ENCODE measurements at regions not wholly inside any gene's neighbourhood (a gene's known extent, or its start where the extent isn't known, plus 50 kb on each side); places are given as distances from the start of the nearest gene placed in this dataset.

DNA sequence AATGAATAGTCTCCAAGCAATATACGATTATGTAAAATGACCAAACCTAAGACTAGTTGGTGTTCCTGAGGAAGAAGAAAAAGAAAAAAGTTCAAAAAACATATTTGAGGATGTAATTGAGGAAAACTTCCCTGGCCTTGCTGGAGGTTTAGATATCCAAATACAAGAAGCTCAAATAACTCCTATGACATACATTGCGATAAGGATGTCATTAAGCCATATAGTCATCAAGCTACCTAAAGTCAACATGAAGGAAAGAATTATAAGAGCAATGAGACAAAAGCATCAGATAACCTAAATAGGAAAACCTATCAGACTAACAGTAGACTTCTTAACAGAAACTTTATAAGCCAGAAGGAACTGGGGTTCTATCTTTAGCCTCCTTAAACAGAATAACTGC lies 231.1 kb downstream of the TUSC7 start:
- no peak for DNase-seq (ENCODE audit: low read depth)
- no peak for TF ChIP-seq MAX (IDR thresholded peaks at IDR 0.05; ENCODE audit: low read depth, low read length)
- no peak for TF ChIP-seq MYC (IDR thresholded peaks at IDR 0.05; ENCODE audit: low read depth, low read length)
- TF ChIP-seq CTCF (IDR thresholded peaks at IDR 0.05; ENCODE audit: low read depth, low read length): no peak
- TF ChIP-seq POLR2A (IDR thresholded peaks at IDR 0.05; ENCODE audit: extremely low read depth, insufficient read length): no peak
- H3K4me3 ChIP-seq (ENCODE audit: low read depth, low read length): no peak overlapping the region

- TF ChIP-seq POLR2A (IDR thresholded peaks at IDR 0.05; ENCODE audit: extremely low read depth, insufficient read length) (no peak), MYC (IDR thresholded peaks at IDR 0.05; ENCODE audit: low read depth, low read length) (no peak), MAX (IDR thresholded peaks at IDR 0.05; ENCODE audit: low read depth, low read length) (no peak), CTCF (IDR thresholded peaks at IDR 0.05; ENCODE audit: low read depth, low read length) (no peak)
- no peak for DNase-seq (ENCODE audit: low read depth)
Observed at GRCh38 chr3:116946376-116946775, 236.8 kb downstream of the TUSC7 start.

DNA sequence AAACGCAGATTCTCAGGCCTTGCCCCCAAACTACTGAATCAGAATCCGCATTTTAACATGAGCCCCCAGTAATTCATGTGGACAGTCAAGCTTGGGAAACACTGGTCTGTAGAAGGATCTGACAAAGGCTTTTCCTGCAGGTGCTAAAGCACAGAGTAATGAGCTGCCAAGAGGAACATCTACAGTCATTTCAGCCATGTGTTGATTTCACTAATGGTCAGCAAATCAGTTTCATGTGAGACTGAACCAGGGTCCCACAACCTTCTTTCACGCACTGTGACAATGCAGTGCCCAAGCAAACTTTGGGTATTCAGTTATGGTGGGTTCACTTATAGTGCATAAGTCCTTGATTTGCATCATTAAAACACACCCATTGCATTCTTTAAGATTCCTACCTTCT lies 237.6 kb downstream of the TUSC7 start:
- no peak for DNase-seq (ENCODE audit: low read depth)
- TF ChIP-seq CTCF (IDR thresholded peaks at IDR 0.05; ENCODE audit: low read depth, low read length) (no peak), MYC (IDR thresholded peaks at IDR 0.05; ENCODE audit: low read depth, low read length) (no peak), POLR2A (IDR thresholded peaks at IDR 0.05; ENCODE audit: extremely low read depth, insufficient read length) (no peak), MAX (IDR thresholded peaks at IDR 0.05; ENCODE audit: low read depth, low read length) (no peak)
- no peak overlapping the region for H3K4me3 ChIP-seq (ENCODE audit: low read depth, low read length)

More at GRCh38 chr3:116946376-116946775, 236.8 kb downstream of the TUSC7 start:
- no peak overlapping the region for H3K4me3 ChIP-seq (ENCODE audit: low read depth, low read length)

- no peak for TF ChIP-seq MAX (IDR thresholded peaks at IDR 0.05; ENCODE audit: low read depth, low read length)
- TF ChIP-seq MYC (IDR thresholded peaks at IDR 0.05; ENCODE audit: low read depth, low read length): no peak
- TF ChIP-seq POLR2A (IDR thresholded peaks at IDR 0.05; ENCODE audit: extremely low read depth, insufficient read length): no peak
- TF ChIP-seq CTCF (IDR thresholded peaks at IDR 0.05; ENCODE audit: low read depth, low read length): no peak
- DNase-seq (ENCODE audit: low read depth): no peak
Observed at GRCh38 chr3:116947809-116948208, 238.2 kb downstream of the TUSC7 start.

DNA sequence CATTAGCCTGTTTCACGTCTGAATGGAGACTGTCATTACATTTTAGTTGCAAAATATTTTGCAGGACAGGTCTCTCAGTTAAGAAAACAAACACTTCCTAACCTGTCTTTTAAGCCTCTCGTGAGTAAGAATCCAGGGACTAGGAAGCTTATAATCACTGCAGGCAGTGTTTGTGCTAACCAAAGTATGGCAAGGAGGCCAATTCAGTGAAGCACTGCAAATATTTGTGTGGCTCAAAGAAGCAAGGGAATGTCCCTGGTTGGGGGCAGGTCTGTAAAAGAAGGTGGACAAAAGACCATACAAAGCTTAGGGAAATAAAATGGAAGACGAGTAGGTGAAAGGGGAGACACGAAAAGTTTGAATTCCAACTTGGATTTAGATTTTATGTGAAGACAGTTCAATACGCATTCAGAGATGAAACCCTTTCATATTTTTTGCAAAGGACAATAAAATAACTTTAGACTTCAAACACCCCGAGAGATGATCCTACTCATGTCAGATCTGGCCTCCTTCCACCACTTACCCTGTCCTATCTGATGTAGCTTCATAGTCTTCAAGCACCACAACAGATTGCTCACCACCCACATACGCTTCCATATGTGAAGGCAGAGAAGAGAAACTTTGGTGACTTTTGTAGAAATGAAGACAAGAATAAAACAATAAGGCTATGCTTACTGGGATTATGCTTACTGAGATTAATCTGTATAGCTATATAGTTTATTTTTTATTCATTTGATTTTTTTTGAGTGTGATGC lies 240.9 kb downstream of the TUSC7 start:
- TF ChIP-seq MAX (IDR thresholded peaks at IDR 0.05; ENCODE audit: low read depth, low read length): no peak
- TF ChIP-seq CTCF (IDR thresholded peaks at IDR 0.05; ENCODE audit: low read depth, low read length): no peak
- TF ChIP-seq MYC (IDR thresholded peaks at IDR 0.05; ENCODE audit: low read depth, low read length): no peak
- no peak for TF ChIP-seq POLR2A (IDR thresholded peaks at IDR 0.05; ENCODE audit: extremely low read depth, insufficient read length)
- no peak overlapping the region for H3K4me3 ChIP-seq (ENCODE audit: low read depth, low read length)
- DNase-seq (ENCODE audit: low read depth): no peak

More at GRCh38 chr3:116947809-116948208, 238.2 kb downstream of the TUSC7 start:
- no peak overlapping the region for H3K4me3 ChIP-seq (ENCODE audit: low read depth, low read length)
